SIG-M5 treated with dmso at 0.1 percent for 504 hours (cell line): ENCODE measurements at regions not wholly inside any gene's neighbourhood (a gene's known extent, or its start where the extent isn't known, plus 50 kb on each side); places are given as distances from the start of the nearest gene placed in this dataset.
"Not testable (repeated sequence)": the region's sequence is repeated elsewhere in the genome, so short reads cannot be mapped to it uniquely, and the experiment has no call there.

Source experiments
- DNase-seq: peaks from one replicate; lab custom pipeline; 2025; ENCODE audit not compliant: unreplicated experiment; lab: John Stamatoyannopoulos, UW

DNA sequence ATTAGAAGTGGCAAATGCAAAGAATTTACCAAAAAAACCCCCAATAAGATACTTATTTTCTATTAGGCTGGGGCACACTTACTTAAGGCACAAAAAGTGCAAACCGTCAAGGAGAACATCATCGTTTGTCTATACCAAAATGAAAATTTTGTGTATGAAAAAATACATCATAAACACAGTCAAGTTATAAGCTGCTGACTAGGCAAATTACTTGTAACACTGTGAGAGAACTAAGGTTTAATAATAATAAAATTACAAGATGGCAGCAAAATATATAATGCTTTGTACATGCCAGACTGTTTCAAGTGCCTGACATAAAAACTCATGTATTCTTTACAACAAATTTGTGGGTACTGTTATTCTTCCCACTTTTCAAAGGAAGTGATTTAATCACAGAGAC, 297.2 kb upstream of the CRBN start:
- no peak for DNase-seq

DNA sequence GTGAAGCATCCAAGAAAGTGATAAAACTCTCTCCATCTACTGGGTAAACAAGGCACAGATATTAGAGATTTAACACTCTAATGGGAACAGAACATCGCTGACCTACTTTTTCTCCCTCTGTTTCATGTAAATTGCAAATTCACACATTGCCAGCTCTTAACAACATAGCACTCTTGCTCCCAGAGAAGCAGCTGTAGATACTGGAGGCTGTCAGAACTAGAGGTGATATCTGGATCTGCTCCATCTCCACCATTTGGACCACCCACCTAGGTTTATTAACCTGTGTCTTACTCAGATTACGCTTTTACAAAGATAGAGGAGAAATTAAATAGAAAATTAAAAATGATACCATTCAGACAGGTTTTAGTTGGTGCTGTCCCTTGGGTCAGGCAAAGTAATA, 289.1 kb upstream of the CRBN start:
- DNase-seq = no peak

DNA sequence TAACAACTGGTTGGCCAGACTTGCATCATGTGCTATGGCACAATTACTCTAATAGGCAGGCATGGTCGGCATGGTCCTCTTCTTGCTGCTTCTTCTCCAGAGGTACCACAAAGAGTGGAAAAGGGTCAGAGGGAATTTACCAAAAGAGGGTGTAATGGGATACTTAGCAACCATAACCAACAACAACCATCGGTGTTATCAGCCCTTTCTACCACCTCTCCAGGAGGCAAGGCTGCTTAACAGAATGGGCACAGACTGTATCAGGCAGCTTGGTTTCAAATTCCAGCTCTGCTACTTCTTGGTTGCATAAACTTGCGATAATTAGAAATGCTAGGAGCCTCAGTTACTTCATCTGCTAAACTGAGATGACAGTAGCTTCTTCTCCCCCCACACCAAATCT, 284.6 kb upstream of the CRBN start:
- no peak for DNase-seq

GRCh38 chr3:3461317-3461716, 281.8 kb upstream of the CRBN start:
- no peak for DNase-seq

- no peak for DNase-seq
Observed at GRCh38 chr3:3448468-3448867, 269.0 kb upstream of the CRBN start.

- DNase-seq = no peak
Observed at GRCh38 chr3:3447641-3448040, 268.1 kb upstream of the CRBN start.

DNA sequence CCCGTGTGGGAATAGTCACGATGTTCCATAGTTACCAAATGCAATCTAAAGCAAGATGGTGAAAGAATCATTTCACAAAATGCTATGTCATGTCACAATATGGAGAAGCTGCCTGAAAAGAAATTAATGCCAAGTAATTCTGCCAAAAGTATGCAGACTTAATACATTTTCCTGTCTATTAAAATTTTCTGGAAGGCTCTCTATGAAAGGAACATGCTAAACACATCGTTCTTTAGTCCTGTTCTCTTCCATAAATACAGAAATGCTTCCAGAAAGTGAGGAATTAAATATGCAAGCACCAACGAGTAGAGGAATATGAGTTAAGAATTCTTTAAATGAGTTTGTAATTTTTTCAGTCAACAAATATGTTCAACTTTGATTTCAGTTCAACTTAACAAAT, 266.8 kb upstream of the CRBN start:
- DNase-seq = no peak

DNA sequence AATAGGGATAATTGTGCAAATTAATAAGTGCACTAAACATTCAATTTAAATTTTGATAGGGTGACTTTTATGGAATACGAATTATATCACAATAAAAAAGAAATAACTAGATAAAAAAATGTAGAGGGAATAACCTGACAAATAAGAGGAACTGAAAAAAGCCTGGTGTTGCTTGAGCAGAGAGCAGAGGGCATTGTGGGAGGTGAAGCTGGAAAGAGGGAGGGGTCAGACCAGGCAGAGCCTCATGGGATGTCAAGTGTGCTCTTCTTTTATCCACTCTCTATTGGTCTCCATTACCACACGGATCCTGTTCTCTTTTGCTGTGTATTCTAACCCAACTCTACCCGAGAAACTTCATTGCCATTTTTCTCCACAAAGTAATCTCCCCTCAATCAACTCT, 264.0 kb upstream of the CRBN start:
- DNase-seq = peak; percentile 1

- DNase-seq = no peak
Observed at GRCh38 chr3:3433711-3434110, 254.2 kb upstream of the CRBN start.

GRCh38 chr3:3429841-3430240, 250.3 kb upstream of the CRBN start:
- no peak for DNase-seq

DNA sequence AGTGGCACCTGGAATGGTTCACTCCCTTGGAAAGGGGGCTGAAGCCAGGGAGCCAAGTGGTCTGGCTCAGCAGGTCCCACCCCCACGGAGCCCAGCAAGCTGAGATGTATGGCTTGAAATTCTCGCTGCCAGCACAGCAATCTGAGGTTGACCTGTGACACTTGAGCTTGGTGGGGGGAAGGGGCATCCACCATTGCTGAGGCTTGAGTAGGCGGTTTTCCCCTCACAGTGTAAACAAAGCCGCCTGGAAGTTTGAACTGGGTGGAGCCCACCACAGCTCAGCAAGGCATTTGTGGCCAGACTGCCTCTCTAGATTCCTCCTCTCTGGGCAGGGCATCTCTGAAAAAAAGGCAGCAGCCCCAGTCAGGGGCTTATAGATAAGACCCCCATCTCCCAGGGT, 228.2 kb upstream of the CRBN start:
- not testable (repeated sequence) for DNase-seq

DNA sequence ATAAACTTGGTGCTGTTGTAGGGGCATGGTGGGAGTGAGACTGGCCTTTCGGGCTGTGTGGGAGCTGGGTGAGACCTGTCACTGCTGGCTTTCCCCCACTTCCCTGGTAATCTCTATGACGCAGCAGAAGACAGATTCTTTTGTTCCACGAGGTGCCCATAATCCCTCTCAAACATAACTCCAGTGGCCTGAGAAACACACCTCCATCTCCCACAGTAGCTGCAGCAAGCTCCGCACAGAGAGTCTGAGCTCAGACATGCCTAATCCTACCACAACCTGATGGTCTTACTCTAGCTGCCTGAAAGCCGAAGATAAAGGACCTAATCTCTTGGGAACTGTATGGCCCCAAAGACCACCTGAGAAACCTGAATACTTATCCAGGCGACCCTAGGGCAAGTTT, 225.6 kb upstream of the CRBN start:
- DNase-seq = no peak

DNA sequence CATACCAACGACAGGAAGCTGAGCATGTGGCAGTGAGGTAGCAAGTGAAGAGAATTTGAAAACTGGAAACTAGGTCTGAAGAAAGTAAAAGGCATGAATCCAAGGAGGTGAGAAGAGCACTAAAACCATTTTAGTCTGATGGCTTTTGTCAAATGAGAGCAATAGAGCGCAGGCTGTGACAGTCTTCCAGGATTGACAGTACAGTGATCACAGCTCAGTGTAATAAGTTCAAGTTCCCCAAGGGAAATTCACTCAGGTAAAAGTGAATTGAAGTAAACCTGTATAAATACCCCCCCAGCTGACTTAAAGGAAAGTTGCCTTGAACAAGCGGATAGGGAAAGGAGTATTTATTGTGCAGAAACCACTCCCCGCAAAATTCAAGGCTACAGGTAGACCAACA, 224.2 kb upstream of the CRBN start:
- DNase-seq = no peak

DNA sequence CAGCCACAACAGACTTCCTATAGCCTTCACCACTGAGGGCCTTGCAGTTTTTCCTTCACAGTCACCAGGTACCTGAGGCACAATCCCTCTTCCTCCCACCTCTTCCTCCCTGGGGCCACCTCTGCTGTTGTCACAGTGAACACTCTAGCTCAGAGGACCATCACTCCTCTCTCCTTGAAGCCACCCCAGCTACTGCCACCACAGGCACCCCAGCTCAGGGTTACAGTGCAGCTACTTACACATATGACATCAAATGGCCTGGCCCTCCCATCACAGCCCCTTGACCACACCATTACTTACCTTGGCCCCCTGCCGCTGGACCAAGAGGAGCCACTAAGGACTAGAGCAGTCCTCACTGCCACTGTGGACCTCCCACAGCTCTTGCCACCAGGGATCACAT, 213.5 kb upstream of the CRBN start:
- no peak for DNase-seq

GRCh38 chr3:3383461-3383860, 204.0 kb upstream of the CRBN start:
- DNase-seq = no peak

- no peak for DNase-seq
Observed at GRCh38 chr3:3372210-3372777, 192.8 kb upstream of the CRBN start.

DNA sequence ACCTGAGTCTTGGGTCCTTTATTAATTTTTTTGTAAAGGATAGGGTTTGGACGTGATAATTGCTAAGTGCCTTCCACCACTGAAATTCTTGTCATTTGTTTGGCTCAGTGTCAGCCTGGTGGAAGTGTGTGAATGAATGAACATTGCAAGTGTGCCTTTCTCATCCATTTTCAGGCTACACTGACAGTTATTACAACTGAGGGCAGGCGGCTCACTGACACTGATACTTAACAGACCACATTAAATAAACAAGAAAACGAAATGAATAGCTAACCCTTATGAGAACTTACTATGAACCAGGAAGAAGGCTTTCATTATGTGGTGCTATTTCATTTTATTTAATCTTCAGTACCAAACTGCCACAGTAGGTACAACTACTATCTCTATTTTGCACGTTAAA, 188.8 kb upstream of the CRBN start:
- DNase-seq = no peak

DNA sequence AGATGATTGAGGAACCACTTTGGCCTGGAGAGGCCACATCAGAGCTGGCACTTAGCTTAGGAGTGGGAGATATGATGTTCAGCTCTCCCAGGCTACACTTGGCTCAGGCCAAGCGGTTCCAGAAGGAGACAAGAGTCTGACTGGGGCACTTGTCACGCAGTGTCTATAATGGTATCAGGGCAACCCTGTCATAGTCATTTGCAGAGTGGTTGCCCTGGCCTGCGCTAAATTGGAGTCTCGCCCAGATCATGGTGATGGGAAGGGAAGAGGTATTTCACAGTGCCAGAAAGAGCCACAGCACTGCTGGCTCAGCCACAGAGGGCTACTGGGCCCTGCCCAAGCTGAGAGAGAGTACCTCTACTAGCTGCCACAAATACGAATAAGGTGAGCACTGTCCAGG, 186.9 kb upstream of the CRBN start:
- no peak for DNase-seq

DNA sequence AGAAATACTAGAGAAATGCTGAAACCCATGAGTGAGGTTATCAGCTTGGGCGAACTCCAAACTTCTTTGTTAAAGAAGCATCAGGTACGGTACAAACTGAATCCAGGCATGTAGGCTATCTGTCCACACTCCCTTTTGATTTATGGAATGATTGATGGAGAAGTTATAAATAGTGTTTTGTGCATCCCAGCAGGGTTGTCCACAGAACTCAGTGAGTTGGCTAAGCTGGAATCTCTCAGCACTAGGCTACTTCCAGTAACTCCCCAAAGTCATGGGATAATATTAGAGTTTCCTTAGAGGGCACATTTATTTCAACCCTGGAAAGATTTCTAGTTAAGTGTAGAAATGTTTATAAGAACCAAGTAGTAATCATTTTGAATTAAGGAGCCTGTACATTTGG, 186.2 kb upstream of the CRBN start:
- DNase-seq = no peak

GRCh38 chr3:3356846-3357245, 177.4 kb upstream of the CRBN start:
- no peak for DNase-seq

DNA sequence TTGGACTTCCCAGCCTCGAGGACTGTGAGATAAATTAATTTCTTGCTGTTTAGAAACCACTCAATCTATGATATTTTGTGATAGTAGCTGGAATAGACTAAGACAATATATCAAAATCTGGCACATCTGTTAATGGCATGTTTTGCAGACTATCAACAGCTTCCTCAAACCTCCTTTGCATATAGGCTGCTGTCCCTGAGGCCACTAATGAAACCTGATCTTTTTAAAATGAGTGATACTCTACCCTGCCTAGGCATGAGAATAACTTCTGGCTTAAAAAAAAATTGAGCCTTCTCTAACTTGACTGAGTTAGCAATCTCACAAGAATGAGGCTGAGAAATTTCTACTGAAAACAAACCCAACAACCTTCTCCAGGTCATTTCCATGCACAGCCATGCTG, 176.0 kb upstream of the CRBN start:
- DNase-seq = no peak

DNA sequence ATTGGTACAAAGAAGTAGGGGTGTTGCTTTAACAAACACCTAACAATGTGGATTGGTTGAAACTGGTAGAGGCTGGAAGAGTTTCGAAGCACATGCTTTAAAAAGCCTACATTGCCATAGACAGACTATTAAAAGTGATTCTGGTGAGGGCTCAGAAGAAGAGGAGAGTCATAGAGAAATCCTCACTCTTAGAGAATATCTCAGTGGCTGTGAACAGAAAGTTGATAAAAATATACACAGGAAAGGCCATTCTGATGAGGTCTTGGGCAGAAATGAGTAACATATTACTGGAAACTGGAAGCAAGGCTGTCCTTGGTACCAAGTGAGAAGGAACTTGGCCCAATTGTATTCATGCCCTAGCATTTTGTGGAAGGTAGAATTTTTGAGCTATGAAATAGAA, 173.7 kb upstream of the CRBN start:
- DNase-seq = no peak

GRCh38 chr3:3351226-3351625, 171.7 kb upstream of the CRBN start:
- no peak for DNase-seq

GRCh38 chr3:3347056-3347455, 167.6 kb upstream of the CRBN start:
- DNase-seq = not testable (repeated sequence)
